Right lobe of liver (tissue), 6 donors: ENCODE measurements at regions not wholly inside any gene's neighbourhood (a gene's known extent, or its start where the extent isn't known, plus 50 kb on each side); places are given as distances from the start of the nearest gene placed in this dataset.

ENCODE experiments used
- ATAC-seq, 4 donors: fragments of 200-7000 bp; cut with Tn5 transposase; one replicate each; pipeline ENCODE4 v1.9.1; 2020; ENCODE audit warnings: mild to moderate bottlenecking in 4 of 4, moderate library complexity in 4 of 4
- DNase-seq, 3 donors: peaks; one replicate each; pipeline ENCODE4 v3.0.0-alpha.2; 2020
- H3K27ac ChIP-seq, 3 donors: fragments of 200-600 bp; one replicate each; pipeline ENCODE4 v1.8.0; 2022
- H3K27me3 ChIP-seq, 2 donors: fragments of 200-600 bp; one replicate each; pipeline ENCODE4 v1.8.0; 2022
- H3K36me3 ChIP-seq, 4 donors: fragments of 200-600 bp; sonication (generic) in 1 of 4; one replicate each; pipeline versions ENCODE4 v1.5.1 to v1.8.0; 2017 to 2022; ENCODE audit warnings: control low read depth in 1 of 4
- H3K4me1 ChIP-seq, 4 donors: fragments of 200-600 bp; sonication (generic) in 1 of 4; one replicate each; pipeline versions ENCODE4 v1.5.1 to v1.8.0; 2017 to 2022; ENCODE audit warnings: control low read depth in 1 of 4
- H3K4me3 ChIP-seq, 3 donors: fragments of 200-600 bp; one replicate each; pipeline ENCODE4 v1.8.0; 2022
- H3K9me3 ChIP-seq, 4 donors: fragments of 200-600 bp; sonication (generic) in 1 of 4; one replicate each; pipeline versions ENCODE4 v1.5.1 to v1.8.0; 2017 to 2022; ENCODE audit warnings: control low read depth in 1 of 4
- POLR2A ChIP-seq: fragments of 450-650 bp; IDR thresholded peaks from one replicate; pipeline ENCODE4 v1.6.1; 2017; ENCODE audit warnings: antibody characterized with exemption, mild to moderate bottlenecking
- WGBS: methylation state at CpG from one replicate; pipeline ENCODE4 v1.1.6; 2018; ENCODE audit warnings: low coverage, low lambda C conversion rate; ENCODE audit not compliant: insufficient coverage; ENCODE audit errors: missing lambda C conversion rate; 5-methylcytosine and 5-hydroxymethylcytosine counted together
- intact Hi-C, 2 donors: fragments of 100-400 bp; cut with DNase I; formaldehyde crosslinking; loops; one replicate each; pipeline versions ENCODE4 v1.11.2 to v1.14.1; 2022
- TF ChIP-seq, protein P1 (sequence below), 4 donors: fragments of 200-600 bp in 3 of 4; fragments of 450-650 bp in 1 of 4; IDR thresholded peaks; one replicate each; pipeline versions ENCODE4 v1.5.1 to v1.8.0; 2016 to 2022; ENCODE audit warnings: antibody characterized with exemption in 4 of 4, mild to moderate bottlenecking in 2 of 4
- donor health status: DM: no; HTN: yes; CAD: no.
- donor health status: DM: no; HTN: no; CAD: no.
- donor health status: DM: no; HTN: no; CAD: no.
- donor health status: DM: no; HTN: yes; CAD: no.
- donor health status: DM: no; HTN: yes; CAD: no.

DNA sequence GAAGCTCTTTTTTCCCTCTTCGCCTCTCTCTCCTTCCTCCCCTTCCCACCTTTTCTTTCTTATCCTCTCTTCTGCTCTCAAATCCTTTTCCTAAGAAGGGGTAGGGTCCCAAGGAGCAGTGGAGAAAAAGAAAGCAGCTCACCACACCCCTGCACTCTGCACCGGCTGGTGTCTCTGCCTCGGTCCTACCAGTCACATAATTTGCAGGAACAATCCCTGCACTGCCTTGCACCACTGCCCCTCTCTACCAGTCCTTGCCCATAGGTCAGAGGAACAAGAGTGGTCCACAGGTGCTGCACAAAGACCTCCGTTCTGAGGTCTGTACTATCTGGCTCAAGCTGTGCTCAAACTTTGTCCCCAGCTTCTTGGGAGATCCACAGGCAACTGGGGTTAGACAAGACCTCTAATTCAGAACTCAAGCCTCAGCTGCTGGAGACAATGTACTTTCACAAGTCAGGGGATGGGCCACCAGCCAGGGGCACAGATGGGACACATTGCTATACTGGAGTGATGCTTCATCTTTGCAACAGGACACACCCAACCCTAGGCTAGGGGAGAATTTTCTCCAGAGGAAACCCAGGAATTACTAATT, 125.4 kb upstream of the ZNF507 start:
- Histone ChIP-seq H3K4me3 (no peak overlapping the region), H3K9me3 (no peaks in the 10 kb centered on the region), H3K36me3 (no peaks in the 10 kb centered on the region), H3K27me3 (peaks cover 0 to 3% of the 10 kb centered on the region in 2 donors), H3K27ac (no peak overlapping the region), H3K4me1 (peaks cover 0 to 4% (median 0%) of the 10 kb centered on the region in 4 donors)
- intact Hi-C loops: loop anchor here (10.0 kb wide), 2 partner anchors 1435 to 1545 kb away; no protein-coding TSS in a partner anchor
- ATAC-seq: no peak
- TF ChIP-seq, protein P1, sequence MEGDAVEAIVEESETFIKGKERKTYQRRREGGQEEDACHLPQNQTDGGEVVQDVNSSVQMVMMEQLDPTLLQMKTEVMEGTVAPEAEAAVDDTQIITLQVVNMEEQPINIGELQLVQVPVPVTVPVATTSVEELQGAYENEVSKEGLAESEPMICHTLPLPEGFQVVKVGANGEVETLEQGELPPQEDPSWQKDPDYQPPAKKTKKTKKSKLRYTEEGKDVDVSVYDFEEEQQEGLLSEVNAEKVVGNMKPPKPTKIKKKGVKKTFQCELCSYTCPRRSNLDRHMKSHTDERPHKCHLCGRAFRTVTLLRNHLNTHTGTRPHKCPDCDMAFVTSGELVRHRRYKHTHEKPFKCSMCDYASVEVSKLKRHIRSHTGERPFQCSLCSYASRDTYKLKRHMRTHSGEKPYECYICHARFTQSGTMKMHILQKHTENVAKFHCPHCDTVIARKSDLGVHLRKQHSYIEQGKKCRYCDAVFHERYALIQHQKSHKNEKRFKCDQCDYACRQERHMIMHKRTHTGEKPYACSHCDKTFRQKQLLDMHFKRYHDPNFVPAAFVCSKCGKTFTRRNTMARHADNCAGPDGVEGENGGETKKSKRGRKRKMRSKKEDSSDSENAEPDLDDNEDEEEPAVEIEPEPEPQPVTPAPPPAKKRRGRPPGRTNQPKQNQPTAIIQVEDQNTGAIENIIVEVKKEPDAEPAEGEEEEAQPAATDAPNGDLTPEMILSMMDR (IDR thresholded peaks at IDR 0.05): no peak
- TF ChIP-seq POLR2A: no peak
- 41% methylated on average over 4 of the region's 4 CpGs for WGBS
- DNase-seq: no peak

DNA sequence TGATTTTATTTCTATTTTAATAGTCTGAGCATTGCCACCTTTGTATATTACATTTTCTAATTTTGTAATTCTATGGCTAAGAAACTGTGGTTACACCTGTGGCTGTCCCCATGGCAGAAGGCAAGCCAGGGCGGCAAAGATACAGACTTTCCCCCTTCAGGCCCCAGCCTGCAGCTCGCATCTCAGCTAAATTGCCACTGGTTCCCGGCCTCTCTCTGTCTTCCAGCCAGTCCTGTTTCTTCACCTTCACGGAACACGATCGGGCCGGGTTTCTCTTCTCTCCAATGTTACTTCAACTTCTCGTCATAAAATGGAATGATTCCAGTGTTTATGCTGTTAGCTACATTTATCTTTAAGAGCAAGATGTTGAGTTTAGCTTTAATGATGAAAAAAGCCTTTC, 124.5 kb upstream of the ZNF507 start:
- Histone ChIP-seq H3K4me1 (peaks cover 0 to 4% (median 0%) of the 10 kb centered on the region in 4 donors), H3K4me3 (no peak overlapping the region), H3K36me3 (no peaks in the 10 kb centered on the region), H3K27me3 (peaks cover 0 to 10% of the 10 kb centered on the region in 2 donors), H3K27ac (no peak overlapping the region), H3K9me3 (no peaks in the 10 kb centered on the region)
- WGBS: 77% methylated on average over 8 of the region's 8 CpGs
- TF ChIP-seq POLR2A: no peak
- TF ChIP-seq, protein P1 (IDR thresholded peaks at IDR 0.05): no peak
- intact Hi-C loops: loop anchor here (10.0 kb wide), 2 partner anchors 1436 to 1546 kb away; no protein-coding TSS in a partner anchor
- DNase-seq (no peak), ATAC-seq (no peak)

DNA sequence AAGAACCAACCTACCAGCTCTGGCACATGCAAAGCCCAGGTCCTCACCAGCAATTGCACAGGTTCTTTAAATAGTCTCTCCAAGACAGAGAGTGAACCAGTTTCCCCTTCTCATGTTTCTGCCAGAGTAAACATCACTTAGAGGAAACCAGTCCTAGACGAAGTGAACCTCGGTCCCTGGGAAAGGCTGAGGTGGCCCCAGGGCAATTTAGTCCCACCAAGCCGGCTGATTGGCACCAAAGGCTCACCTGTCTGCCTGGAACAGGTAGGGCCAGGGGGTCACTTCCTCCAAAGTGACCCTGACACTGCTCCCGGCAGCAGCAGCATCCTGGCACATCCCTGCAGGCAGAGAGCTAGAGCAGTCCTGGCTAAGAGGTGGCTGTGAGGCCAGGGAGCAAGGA, 122.9 kb upstream of the ZNF507 start:
- H3K4me1 ChIP-seq: peaks cover 0 to 4% (median 0%) of the 10 kb centered on the region in 4 donors
- no peak overlapping the region for H3K27ac ChIP-seq
- peaks cover 0 to 10% of the 10 kb centered on the region in 2 donors for H3K27me3 ChIP-seq
- intact Hi-C loops: loop anchor here (10.0 kb wide), 2 partner anchors 1438 to 1548 kb away; no protein-coding TSS in a partner anchor
- ATAC-seq (no peak), DNase-seq (no peak)
- TF ChIP-seq, protein P1 (IDR thresholded peaks at IDR 0.05): no peak
- no peak for TF ChIP-seq POLR2A
- H3K36me3 ChIP-seq: no peaks in the 10 kb centered on the region
- 20% methylated on average over 1 of the region's 4 CpGs for WGBS
- no peak overlapping the region for H3K4me3 ChIP-seq
- no peaks in the 10 kb centered on the region for H3K9me3 ChIP-seq

DNA sequence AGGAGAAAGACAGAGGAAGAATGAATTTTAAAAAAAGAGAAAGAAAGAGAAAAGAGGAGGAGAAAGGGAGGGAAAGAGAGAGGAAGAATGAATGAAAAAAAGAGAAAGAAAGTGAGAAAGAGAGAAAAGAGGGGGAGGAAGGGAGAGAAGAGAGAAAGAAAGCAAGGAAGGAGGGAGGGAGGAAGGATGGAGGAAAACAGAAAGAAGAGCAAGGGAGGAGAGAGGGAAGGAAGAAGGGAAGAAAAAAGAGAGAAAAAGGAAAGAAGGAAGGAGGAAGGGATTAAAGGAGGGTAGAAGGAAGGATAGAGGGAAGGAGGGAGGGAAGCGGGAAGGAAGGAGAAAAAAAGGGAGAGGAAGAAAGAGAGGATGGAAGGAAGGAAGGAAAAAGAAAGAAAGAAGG, 122.3 kb upstream of the ZNF507 start:
- Histone ChIP-seq H3K4me3 (no peak overlapping the region), H3K36me3 (no peaks in the 10 kb centered on the region), H3K27ac (no peak overlapping the region), H3K4me1 (peaks cover 0 to 4% (median 0%) of the 10 kb centered on the region in 4 donors), H3K9me3 (no peaks in the 10 kb centered on the region), H3K27me3 (peaks cover 0 to 10% of the 10 kb centered on the region in 2 donors)
- DNase-seq (no peak), ATAC-seq (no peak)
- TF ChIP-seq, protein P1 (IDR thresholded peaks at IDR 0.05): no peak
- TF ChIP-seq POLR2A: no peak
- WGBS: 67% methylated on average over 1 of the region's 1 CpG
- intact Hi-C loops: loop anchor here (10.0 kb wide), 2 partner anchors 1438 to 1548 kb away; no protein-coding TSS in a partner anchor
